22Rv1 (cell line): ENCODE measurements at regions not wholly inside any gene's neighbourhood (a gene's known extent, or its start where the extent isn't known, plus 50 kb on each side); places are given as distances from the start of the nearest gene placed in this dataset.

Experiments
- H3K27ac ChIP-seq: fragments of 450-650 bp; 2 replicates; pipeline ENCODE4 v1.5.1; 2017
- ZFX ChIP-seq: fragments of 450-650 bp; IDR thresholded peaks from 2 replicates; pipeline ENCODE4 v1.6.1; 2017; ENCODE audit warnings: antibody characterized with exemption, borderline replicate concordance
- TF ChIP-seq, protein P1 (sequence below): fragments of 450-650 bp; IDR thresholded peaks from 2 replicates; pipeline ENCODE4 v1.5.1; 2017; ENCODE audit warnings: mild to moderate bottlenecking

DNA sequence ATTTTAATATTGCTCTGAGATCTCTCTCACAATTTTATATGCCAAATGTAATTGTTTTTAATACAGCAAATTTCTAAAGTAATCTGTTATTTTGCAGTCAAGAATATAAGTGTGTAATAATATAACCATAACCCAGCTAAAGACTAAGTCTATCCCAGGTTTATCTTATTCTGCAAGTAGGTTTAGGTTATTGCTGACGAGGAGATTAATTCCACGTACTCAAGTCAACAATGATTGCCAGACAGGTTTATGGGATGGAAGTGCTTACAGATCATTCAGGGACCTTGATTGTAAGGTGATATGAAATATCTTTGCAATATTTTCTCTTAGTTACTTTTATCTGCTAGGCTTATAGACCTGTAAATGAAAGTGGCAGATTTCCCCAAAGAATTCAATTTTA lies 698.3 kb downstream of the HDGFL1 start:
- no peak for TF ChIP-seq ZFX
- TF ChIP-seq, protein P1, sequence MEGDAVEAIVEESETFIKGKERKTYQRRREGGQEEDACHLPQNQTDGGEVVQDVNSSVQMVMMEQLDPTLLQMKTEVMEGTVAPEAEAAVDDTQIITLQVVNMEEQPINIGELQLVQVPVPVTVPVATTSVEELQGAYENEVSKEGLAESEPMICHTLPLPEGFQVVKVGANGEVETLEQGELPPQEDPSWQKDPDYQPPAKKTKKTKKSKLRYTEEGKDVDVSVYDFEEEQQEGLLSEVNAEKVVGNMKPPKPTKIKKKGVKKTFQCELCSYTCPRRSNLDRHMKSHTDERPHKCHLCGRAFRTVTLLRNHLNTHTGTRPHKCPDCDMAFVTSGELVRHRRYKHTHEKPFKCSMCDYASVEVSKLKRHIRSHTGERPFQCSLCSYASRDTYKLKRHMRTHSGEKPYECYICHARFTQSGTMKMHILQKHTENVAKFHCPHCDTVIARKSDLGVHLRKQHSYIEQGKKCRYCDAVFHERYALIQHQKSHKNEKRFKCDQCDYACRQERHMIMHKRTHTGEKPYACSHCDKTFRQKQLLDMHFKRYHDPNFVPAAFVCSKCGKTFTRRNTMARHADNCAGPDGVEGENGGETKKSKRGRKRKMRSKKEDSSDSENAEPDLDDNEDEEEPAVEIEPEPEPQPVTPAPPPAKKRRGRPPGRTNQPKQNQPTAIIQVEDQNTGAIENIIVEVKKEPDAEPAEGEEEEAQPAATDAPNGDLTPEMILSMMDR = no peak
- H3K27ac ChIP-seq = no peak overlapping the region

DNA sequence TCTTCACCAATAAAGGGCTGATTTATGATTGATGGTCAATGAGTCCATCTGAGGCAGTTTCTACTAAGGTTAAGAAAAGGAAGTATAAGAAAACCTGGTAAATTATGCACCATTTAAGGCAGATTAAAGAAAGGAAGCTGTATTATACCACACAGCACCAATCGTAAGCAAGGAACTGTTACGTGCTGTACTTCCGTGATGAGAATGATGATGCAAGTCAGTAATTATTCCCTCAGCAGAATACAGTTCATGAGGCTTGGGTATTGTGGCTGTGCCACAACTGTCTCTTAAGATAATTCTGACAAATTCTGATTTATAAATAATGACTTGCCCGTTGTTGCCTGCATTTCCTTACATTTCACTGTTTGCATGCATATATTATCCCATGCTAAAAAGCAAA lies 699.0 kb downstream of the HDGFL1 start:
- no peak for TF ChIP-seq ZFX
- TF ChIP-seq, protein P1 = no peak
- no peak overlapping the region for H3K27ac ChIP-seq

DNA sequence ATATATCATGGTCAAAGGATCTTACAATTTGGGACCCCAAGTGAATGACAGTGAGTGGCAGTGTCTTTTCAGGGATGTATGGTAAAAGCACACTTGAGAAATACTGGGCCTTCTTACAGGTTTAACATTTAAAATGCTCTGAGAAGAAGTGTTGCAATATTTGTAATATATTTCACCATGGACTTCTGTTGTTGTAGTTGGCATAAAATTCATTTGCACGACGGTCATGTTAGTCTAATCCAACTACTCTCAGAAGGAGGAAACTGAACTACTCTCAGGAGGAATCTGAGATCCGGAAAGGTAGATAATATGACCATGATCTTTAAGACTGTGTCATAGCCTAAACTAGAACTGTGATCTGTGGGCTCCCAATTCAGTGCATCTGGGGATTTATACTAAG lies 700.1 kb downstream of the HDGFL1 start:
- TF ChIP-seq, protein P1 = no peak
- TF ChIP-seq ZFX = no peak
- H3K27ac ChIP-seq = no peak overlapping the region

DNA sequence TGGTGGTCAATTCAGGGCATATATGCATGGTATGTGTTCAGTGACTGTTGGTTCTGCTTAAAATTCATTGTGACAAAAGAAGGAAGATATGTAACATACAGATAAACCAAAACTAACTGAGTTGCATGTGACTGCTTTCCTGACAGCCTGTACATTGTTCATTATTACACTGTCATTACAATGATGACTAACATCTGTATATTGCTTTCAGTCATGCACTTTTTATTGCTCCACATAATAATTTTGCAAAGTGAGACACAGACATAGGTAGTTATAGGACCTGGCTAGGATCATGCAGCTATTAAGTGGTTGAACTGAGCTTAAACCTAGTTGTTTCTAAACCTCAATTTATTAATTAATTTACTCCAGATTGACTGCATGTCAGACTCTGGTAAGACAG lies 703.2 kb downstream of the HDGFL1 start:
- no peak for TF ChIP-seq ZFX
- TF ChIP-seq, protein P1 = no peak
- H3K27ac ChIP-seq = no peak overlapping the region

DNA sequence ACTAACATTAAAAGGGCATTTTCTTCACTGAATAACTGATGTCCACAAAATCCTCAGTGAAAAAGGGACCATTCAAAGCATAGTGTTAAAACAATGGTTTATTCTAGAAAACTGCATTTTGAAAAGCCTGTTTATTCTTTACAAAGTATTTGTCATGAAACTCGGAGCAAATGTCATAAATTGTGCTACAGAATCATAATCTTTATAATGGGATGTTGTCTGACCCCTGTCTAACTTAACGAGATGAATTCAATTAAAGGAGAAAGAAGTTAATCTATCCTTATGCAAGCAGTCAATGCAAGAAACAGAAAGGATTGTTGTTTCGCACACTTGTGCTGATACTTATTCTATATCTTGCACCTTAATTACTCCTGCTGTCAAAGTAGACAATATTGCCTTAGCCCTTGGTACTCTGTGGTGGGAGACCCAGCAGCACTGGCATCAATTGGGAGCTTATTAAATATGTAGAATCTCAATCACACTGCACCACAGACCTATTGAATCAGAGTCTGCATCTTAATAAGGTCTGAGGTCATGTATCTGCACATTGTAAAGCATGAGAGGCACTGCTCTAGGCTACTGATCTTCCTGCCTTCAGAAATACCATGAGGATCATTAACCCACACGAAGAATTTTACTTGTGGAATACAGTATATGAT lies 708.3 kb downstream of the HDGFL1 start:
- H3K27ac ChIP-seq = no peak overlapping the region
- TF ChIP-seq, protein P1 = no peak
- TF ChIP-seq ZFX = no peak

GRCh38 chr6:23278180-23278532 lies 708.8 kb downstream of the HDGFL1 start:
- H3K27ac ChIP-seq = no peak overlapping the region
- TF ChIP-seq ZFX = no peak
- TF ChIP-seq, protein P1 = no peak

DNA sequence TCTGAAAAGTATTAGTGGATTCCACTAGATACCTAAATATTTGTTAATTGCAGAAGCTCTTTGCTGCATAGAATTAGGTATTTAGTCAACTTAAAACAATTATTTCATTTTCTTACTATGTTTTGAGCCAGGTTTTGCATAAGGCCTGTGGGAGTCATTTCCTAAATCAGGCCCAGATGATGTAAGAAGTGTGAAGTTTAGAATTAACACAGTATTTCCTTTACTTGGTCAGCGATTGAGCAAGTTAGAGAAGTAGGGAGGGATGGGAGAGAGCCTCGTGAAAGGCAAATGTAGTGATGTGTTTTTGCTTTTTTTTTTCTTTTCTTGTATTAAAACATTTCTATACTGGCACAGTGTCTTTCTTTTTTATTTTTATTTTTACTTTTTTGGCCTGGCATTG lies 711.1 kb downstream of the HDGFL1 start:
- no peak overlapping the region for H3K27ac ChIP-seq
- TF ChIP-seq, protein P1 = no peak
- TF ChIP-seq ZFX = no peak
